SU-DHL-6 (cell line): ENCODE measurements at regions not wholly inside any gene's neighbourhood (a gene's known extent, or its start where the extent isn't known, plus 50 kb on each side); places are given as distances from the start of the nearest gene placed in this dataset.

Experiments
- H2AFZ ChIP-seq: fragments of 200-600 bp; sonication (generic); 2 replicates; pipeline ENCODE4 v1.6.1; 2014; ENCODE audit warnings: low read depth, mild to moderate bottlenecking, moderate library complexity, mixed read lengths, antibody characterized with exemption, low read length; ENCODE audit not compliant: severe bottlenecking
- H3F3A ChIP-seq: fragments of 200-600 bp; shearing (Covaris generic); 2 replicates; pipeline ENCODE4 v1.6.0; 2016; ENCODE audit warnings: antibody characterized with exemption, mild to moderate bottlenecking; ENCODE audit not compliant: insufficient read depth
- H3K27ac ChIP-seq: fragments of 200-600 bp; sonication (generic); 2 replicates; pipeline ENCODE4 v1.5.1; 2016; ENCODE audit warnings: low read depth, mild to moderate bottlenecking, low read length, moderate library complexity, mixed read lengths
- H3K27me3 ChIP-seq: fragments of 200-600 bp; sonication (generic), shearing (Covaris generic); 2 replicates; pipeline ENCODE4 v1.6.0; 2014; ENCODE audit warnings: mild to moderate bottlenecking, low read length
- H3K36me3 ChIP-seq: fragments of 200-600 bp; sonication (generic); 2 replicates; pipeline ENCODE4 v1.6.1; 2014; ENCODE audit warnings: mild to moderate bottlenecking, low read length, mixed read lengths
- H3K4me2 ChIP-seq: fragments of 300-600, 200-600 bp; shearing (Covaris generic), sonication (generic); 2 replicates; pipeline ENCODE4 v1.6.0; 2014; ENCODE audit warnings: low read length, low read depth, mild to moderate bottlenecking; ENCODE audit not compliant: poor library complexity, severe bottlenecking
- H3K4me3 ChIP-seq: fragments of 200-600 bp; sonication (generic); 2 replicates; pipeline ENCODE4 v1.5.1; 2014; ENCODE audit warnings: antibody characterized with exemption, low read length, mild to moderate bottlenecking, mixed read lengths; ENCODE audit not compliant: insufficient read depth, poor library complexity, severe bottlenecking
- H3K79me2 ChIP-seq: fragments of 200-600 bp; sonication (generic); 2 replicates; pipeline ENCODE4 v1.6.1; 2014; ENCODE audit warnings: mild to moderate bottlenecking, low read length, moderate library complexity; ENCODE audit not compliant: insufficient read depth
- H3K9ac ChIP-seq: fragments of 200-600 bp; sonication (generic); 2 replicates; pipeline ENCODE4 v1.7.0; 2014; ENCODE audit warnings: mild to moderate bottlenecking, low read length
- H3K9me2 ChIP-seq: fragments of 200-600 bp; sonication (generic); replicated peaks from 2 replicates; pipeline ENCODE4 v1.6.1; 2014; ENCODE audit warnings: low read length; ENCODE audit not compliant: insufficient read depth
- H3K9me3 ChIP-seq: fragments of 200-600 bp; sonication (generic); 2 replicates; pipeline ENCODE4 v1.6.1; 2014; ENCODE audit warnings: low read length, mixed read lengths; ENCODE audit not compliant: insufficient read depth
- H4K20me1 ChIP-seq: fragments of 200-600 bp; sonication (generic); 2 replicates; pipeline ENCODE4 v1.6.1; 2014; ENCODE audit warnings: low read depth, mild to moderate bottlenecking, antibody characterized with exemption, low read length, moderate library complexity, mixed read lengths
- CTCF ChIP-seq: fragments of 200-600 bp; sonication (generic); IDR thresholded peaks from one replicate; pipeline ENCODE4 v1.5.1; 2017; ENCODE audit warnings: antibody characterized with exemption, mild to moderate bottlenecking, low read length, moderate library complexity; ENCODE audit not compliant: insufficient read depth, poor library complexity, severe bottlenecking
- EZH2phosphoT487 ChIP-seq: fragments of 200-600 bp; sonication (generic), shearing (Covaris generic); conservative IDR thresholded peaks from 2 replicates; pipeline ENCODE4 v1.6.1; 2018; ENCODE audit warnings: mild to moderate bottlenecking, antibody characterized with exemption, low read length, moderate library complexity, mixed read lengths

GRCh38 chr4:104129243-104129642 lies 365.5 kb downstream of the CXXC4 start:
- Histone ChIP-seq H3F3A (no peaks in the 10 kb centered on the region), H3K4me3 (no peak overlapping the region), H3K36me3 (no peaks in the 10 kb centered on the region), H2AFZ (no peak overlapping the region), H3K4me2 (no peak overlapping the region), H3K9me3 (no peaks in the 10 kb centered on the region), H3K9me2 (no peaks in the 10 kb centered on the region), H3K27ac (no peak overlapping the region), H3K27me3 (no peaks in the 10 kb centered on the region), H3K9ac (no peak overlapping the region), H3K79me2 (no peaks in the 10 kb centered on the region), H4K20me1 (no peaks in the 10 kb centered on the region)
- no peak for TF ChIP-seq EZH2phosphoT487
- TF ChIP-seq CTCF = no peak

- no peaks in the 10 kb centered on the region for H3K36me3 ChIP-seq
- H3K4me3 ChIP-seq = no peak overlapping the region
- no peaks in the 10 kb centered on the region for H3K27me3 ChIP-seq
- H3K79me2 ChIP-seq = no peaks in the 10 kb centered on the region
- H3F3A ChIP-seq = no peaks in the 10 kb centered on the region
- H3K4me2 ChIP-seq = no peak overlapping the region
- no peak overlapping the region for H3K9ac ChIP-seq
- TF ChIP-seq CTCF (no peak), EZH2phosphoT487 (no peak)
- H3K9me2 ChIP-seq = no peaks in the 10 kb centered on the region
- H3K27ac ChIP-seq = no peak overlapping the region
- H4K20me1 ChIP-seq = no peaks in the 10 kb centered on the region
- no peaks in the 10 kb centered on the region for H3K9me3 ChIP-seq
- H2AFZ ChIP-seq = no peak overlapping the region
These were observed 365.9 kb downstream of the CXXC4 start for GRCh38 chr4:104128850-104129213.

GRCh38 chr4:104128031-104128849 lies 366.5 kb downstream of the CXXC4 start:
- Histone ChIP-seq H4K20me1 (no peaks in the 10 kb centered on the region), H3K27me3 (no peaks in the 10 kb centered on the region), H3K4me3 (no peak overlapping the region), H3K4me2 (no peak overlapping the region), H3K9me2 (no peaks in the 10 kb centered on the region), H3K36me3 (no peaks in the 10 kb centered on the region), H2AFZ (no peak overlapping the region), H3K9ac (no peak overlapping the region), H3K9me3 (no peaks in the 10 kb centered on the region), H3F3A (no peaks in the 10 kb centered on the region), H3K27ac (no peak overlapping the region), H3K79me2 (no peaks in the 10 kb centered on the region)
- no peak for TF ChIP-seq CTCF
- TF ChIP-seq EZH2phosphoT487 = no peak
